ENCODE measurements at regions not wholly inside any gene's neighbourhood (a gene's known extent, or its start where the extent isn't known, plus 50 kb on each side); places are given as distances from the start of the nearest gene placed in this dataset.

- ATAC-seq (replicated peaks; ENCODE audit: extremely low read depth, poor library complexity, severe bottlenecking) = no peak
- Mint-ChIP-seq H3K27me3 (peaks cover 10% of the 10 kb centered on the region), H3K4me3 (no peak overlapping the region), H3K9me3 (peaks cover 12% of the 10 kb centered on the region), H3K36me3 (ENCODE audit: insufficient read depth) (peaks cover 2% of the 10 kb centered on the region), H3K4me1 (no peaks in the 10 kb centered on the region), H3K27ac (ENCODE audit: low read depth) (no peak overlapping the region)
- no peak for DNase-seq (ENCODE audit: low spot score in 2 of 2)
These were observed 201.2 kb upstream of the MTNR1B start for GRCh38 chr11:92768121-92768840.

DNA sequence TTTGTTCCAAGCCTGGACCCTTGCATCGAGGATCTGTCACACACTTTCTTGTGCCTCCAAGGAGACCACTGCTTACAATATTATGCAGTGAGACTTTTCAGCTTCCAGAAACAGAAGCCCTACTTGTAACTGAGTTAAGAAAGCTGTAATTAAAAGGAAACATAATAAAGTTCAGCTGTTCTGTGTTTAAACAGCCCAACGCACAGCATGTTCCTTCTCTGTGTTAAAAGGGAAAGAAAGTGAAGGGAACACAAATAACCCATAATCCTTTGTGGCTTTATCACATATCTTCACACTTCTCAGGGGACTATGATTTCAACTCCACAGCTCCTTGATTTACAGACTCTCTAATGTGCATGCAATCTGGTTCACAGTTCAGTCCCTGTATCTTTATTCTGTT is 200.3 kb upstream of the MTNR1B start:
- H3K4me3 Mint-ChIP-seq = no peak overlapping the region
- H3K36me3 Mint-ChIP-seq (ENCODE audit: insufficient read depth) = peaks cover 2% of the 10 kb centered on the region
- ATAC-seq (replicated peaks; ENCODE audit: extremely low read depth, poor library complexity, severe bottlenecking) (no peak), DNase-seq (ENCODE audit: low spot score in 2 of 2) (no peak)
- H3K27me3 Mint-ChIP-seq = peaks cover 10% of the 10 kb centered on the region
- no peak overlapping the region for H3K27ac Mint-ChIP-seq (ENCODE audit: low read depth)
- H3K9me3 Mint-ChIP-seq = peaks cover 12% of the 10 kb centered on the region
- no peaks in the 10 kb centered on the region for H3K4me1 Mint-ChIP-seq

DNA sequence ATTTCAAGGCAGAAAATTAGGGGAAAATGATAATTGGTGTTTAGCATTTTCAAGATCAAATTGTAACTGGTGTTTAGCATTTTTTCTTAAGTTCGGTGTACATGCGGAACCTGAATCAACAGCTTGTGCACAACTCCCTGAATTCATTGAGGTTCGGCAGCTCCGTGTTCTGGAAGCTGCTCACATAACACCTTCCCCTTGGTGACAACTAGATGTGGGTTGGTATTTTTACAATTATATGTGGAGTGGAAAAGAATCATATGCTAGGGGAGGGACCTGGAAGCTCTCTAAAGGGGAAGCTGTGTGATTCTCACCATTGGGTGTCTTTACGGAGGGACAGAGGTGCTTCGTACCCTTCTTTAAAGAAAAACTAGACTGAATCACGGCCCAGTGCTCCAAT is 199.0 kb upstream of the MTNR1B start:
- no peak for DNase-seq (ENCODE audit: low spot score in 2 of 2)
- no peaks in the 10 kb centered on the region for H3K4me1 Mint-ChIP-seq
- no peaks in the 10 kb centered on the region for H3K36me3 Mint-ChIP-seq (ENCODE audit: insufficient read depth)
- H3K27me3 Mint-ChIP-seq = peaks cover 10% of the 10 kb centered on the region
- H3K9me3 Mint-ChIP-seq = peaks cover 12% of the 10 kb centered on the region
- no peak overlapping the region for H3K4me3 Mint-ChIP-seq
- H3K27ac Mint-ChIP-seq (ENCODE audit: low read depth) = no peak overlapping the region
- ATAC-seq (replicated peaks; ENCODE audit: extremely low read depth, poor library complexity, severe bottlenecking) = no peak

DNA sequence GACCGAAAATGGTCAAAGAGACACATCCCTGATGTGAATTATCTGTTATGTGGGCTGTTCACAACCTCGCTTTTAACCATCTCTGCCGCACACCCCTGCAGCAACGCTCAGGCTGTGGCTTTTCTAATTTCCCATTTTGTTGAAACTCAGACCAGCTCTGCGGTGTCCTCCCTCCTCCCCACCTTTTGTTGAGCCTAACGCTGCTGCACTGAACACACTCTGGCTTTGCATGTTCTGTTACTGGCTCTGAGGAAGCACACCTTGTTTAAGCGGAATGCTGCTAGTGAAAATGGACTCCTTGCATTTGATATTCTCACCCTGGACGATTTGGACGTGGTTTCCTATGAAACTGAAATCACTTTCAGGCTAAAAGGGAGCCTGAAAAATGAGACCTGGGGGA is 198.5 kb upstream of the MTNR1B start:
- Mint-ChIP-seq H3K4me3 (no peak overlapping the region), H3K27ac (ENCODE audit: low read depth) (no peak overlapping the region)

DNA sequence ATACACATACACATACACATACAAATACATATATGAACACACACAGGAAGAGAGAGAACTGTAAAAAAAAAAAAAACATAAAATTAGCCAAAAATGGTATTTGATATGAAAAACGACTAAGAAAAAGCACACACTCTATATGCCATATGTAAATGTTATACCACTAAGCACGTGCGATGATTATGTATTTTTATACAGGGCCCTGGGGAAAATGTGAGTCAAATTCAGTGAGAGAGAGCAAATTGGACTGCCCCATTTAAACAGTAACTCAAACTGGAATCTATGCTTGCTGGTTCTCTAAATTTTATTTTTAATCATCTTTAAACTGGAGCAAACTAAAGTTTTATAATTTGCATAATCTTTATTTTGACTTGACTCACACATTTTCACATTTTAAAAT is 197.8 kb upstream of the MTNR1B start:
- Mint-ChIP-seq H3K36me3 (ENCODE audit: insufficient read depth) (no peaks in the 10 kb centered on the region), H3K9me3 (peaks cover 12% of the 10 kb centered on the region), H3K27ac (ENCODE audit: low read depth) (no peak overlapping the region), H3K27me3 (peaks cover 10% of the 10 kb centered on the region), H3K4me1 (no peaks in the 10 kb centered on the region), H3K4me3 (no peak overlapping the region)
- DNase-seq (ENCODE audit: low spot score in 2 of 2) (no peak), ATAC-seq (replicated peaks; ENCODE audit: extremely low read depth, poor library complexity, severe bottlenecking) (no peak)

More for the DNA sequence above, 198.5 kb upstream of the MTNR1B start:
- DNase-seq (ENCODE audit: low spot score in 2 of 2) (no peak), ATAC-seq (replicated peaks; ENCODE audit: extremely low read depth, poor library complexity, severe bottlenecking) (no peak)
- H3K4me1 Mint-ChIP-seq = no peaks in the 10 kb centered on the region
- H3K36me3 Mint-ChIP-seq (ENCODE audit: insufficient read depth) = no peaks in the 10 kb centered on the region
- H3K27me3 Mint-ChIP-seq = peaks cover 10% of the 10 kb centered on the region
- peaks cover 12% of the 10 kb centered on the region for H3K9me3 Mint-ChIP-seq

- H3K4me1 Mint-ChIP-seq = no peaks in the 10 kb centered on the region
- no peak for ATAC-seq (replicated peaks; ENCODE audit: extremely low read depth, poor library complexity, severe bottlenecking)
- H3K36me3 Mint-ChIP-seq (ENCODE audit: insufficient read depth) = no peaks in the 10 kb centered on the region
- no peak overlapping the region for H3K4me3 Mint-ChIP-seq
- no peak for DNase-seq (ENCODE audit: low spot score in 2 of 2)
- no peaks in the 10 kb centered on the region for H3K9me3 Mint-ChIP-seq
- peaks cover 10% of the 10 kb centered on the region for H3K27me3 Mint-ChIP-seq
- no peak overlapping the region for H3K27ac Mint-ChIP-seq (ENCODE audit: low read depth)
These were observed 194.3 kb upstream of the MTNR1B start for GRCh38 chr11:92775003-92775676.

DNA sequence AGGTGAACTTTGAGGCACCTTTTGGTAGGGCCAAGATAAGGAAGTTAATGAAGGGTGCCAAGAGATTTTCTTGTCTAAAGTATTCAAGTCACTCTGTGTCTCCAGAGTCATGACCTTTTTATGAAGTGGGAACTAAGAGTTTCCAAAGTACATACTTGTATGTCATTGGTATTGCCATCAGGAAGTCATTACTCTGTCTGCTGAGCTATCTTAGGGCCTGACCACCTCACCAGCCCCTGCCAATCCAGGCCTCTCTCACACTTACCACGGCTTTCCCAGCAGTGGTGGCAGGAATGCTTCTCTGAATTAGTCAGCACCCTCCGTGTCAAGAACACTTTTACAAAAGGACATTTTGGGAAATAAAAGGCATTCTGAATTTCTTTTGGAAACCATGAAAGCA is 192.8 kb upstream of the MTNR1B start:
- no peak overlapping the region for H3K27ac Mint-ChIP-seq (ENCODE audit: low read depth)
- DNase-seq (ENCODE audit: low spot score in 2 of 2) (no peak), ATAC-seq (replicated peaks; ENCODE audit: extremely low read depth, poor library complexity, severe bottlenecking) (no peak)
- H3K27me3 Mint-ChIP-seq = no peaks in the 10 kb centered on the region
- H3K36me3 Mint-ChIP-seq (ENCODE audit: insufficient read depth) = no peaks in the 10 kb centered on the region
- no peaks in the 10 kb centered on the region for H3K9me3 Mint-ChIP-seq
- no peak overlapping the region for H3K4me3 Mint-ChIP-seq
- no peaks in the 10 kb centered on the region for H3K4me1 Mint-ChIP-seq

GRCh38 chr11:92779746-92780145 is 189.7 kb upstream of the MTNR1B start:
- no peak for DNase-seq (ENCODE audit: low spot score in 2 of 2)
- no peak overlapping the region for H3K27ac Mint-ChIP-seq (ENCODE audit: low read depth)
- H3K4me1 Mint-ChIP-seq = no peaks in the 10 kb centered on the region
- H3K27me3 Mint-ChIP-seq = no peaks in the 10 kb centered on the region
- ATAC-seq (replicated peaks; ENCODE audit: extremely low read depth, poor library complexity, severe bottlenecking) = no peak
- H3K4me3 Mint-ChIP-seq = no peak overlapping the region
- H3K9me3 Mint-ChIP-seq = no peaks in the 10 kb centered on the region
- no peaks in the 10 kb centered on the region for H3K36me3 Mint-ChIP-seq (ENCODE audit: insufficient read depth)

DNA sequence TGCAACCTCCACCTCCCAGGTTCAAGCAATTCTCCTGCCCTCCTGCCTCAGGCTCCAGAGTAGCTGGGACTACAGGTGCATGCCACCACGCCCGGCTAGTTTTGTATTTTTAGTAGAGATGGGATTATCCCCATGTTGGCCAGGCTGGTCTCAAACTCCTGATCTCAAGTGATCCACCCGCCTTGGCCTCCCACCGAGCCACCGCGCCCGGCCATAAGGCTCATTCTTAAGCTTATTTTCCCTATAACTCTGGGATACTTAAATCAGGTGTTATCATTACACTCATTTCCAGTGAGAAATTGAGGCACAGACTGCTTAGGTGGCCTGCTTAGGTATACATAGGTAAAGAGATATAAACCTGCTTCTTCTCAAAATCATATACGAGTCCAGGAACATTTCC is 188.3 kb upstream of the MTNR1B start:
- no peaks in the 10 kb centered on the region for H3K27me3 Mint-ChIP-seq
- H3K36me3 Mint-ChIP-seq (ENCODE audit: insufficient read depth) = no peaks in the 10 kb centered on the region
- no peak for ATAC-seq (replicated peaks; ENCODE audit: extremely low read depth, poor library complexity, severe bottlenecking)
- H3K4me3 Mint-ChIP-seq = no peak overlapping the region
- DNase-seq (ENCODE audit: low spot score in 2 of 2) = no peak
- H3K9me3 Mint-ChIP-seq = no peaks in the 10 kb centered on the region
- H3K27ac Mint-ChIP-seq (ENCODE audit: low read depth) = no peak overlapping the region
- no peaks in the 10 kb centered on the region for H3K4me1 Mint-ChIP-seq

GRCh38 chr11:92782806-92783205 is 186.6 kb upstream of the MTNR1B start:
- no peak overlapping the region for H3K4me3 Mint-ChIP-seq
- DNase-seq (ENCODE audit: low spot score in 2 of 2) = no peak

GRCh38 chr11:92784331-92784730 is 185.1 kb upstream of the MTNR1B start:
- no peak overlapping the region for H3K27ac Mint-ChIP-seq (ENCODE audit: low read depth)
- no peaks in the 10 kb centered on the region for H3K4me1 Mint-ChIP-seq
- H3K27me3 Mint-ChIP-seq = no peaks in the 10 kb centered on the region
- DNase-seq (ENCODE audit: low spot score in 2 of 2) = no peak
- no peak overlapping the region for H3K4me3 Mint-ChIP-seq
- H3K9me3 Mint-ChIP-seq = no peaks in the 10 kb centered on the region
- ATAC-seq (replicated peaks; ENCODE audit: extremely low read depth, poor library complexity, severe bottlenecking) = no peak
- H3K36me3 Mint-ChIP-seq (ENCODE audit: insufficient read depth) = no peaks in the 10 kb centered on the region

More at GRCh38 chr11:92782806-92783205, 186.6 kb upstream of the MTNR1B start:
- Mint-ChIP-seq H3K27me3 (no peaks in the 10 kb centered on the region), H3K27ac (ENCODE audit: low read depth) (no peak overlapping the region), H3K36me3 (ENCODE audit: insufficient read depth) (no peaks in the 10 kb centered on the region), H3K9me3 (no peaks in the 10 kb centered on the region), H3K4me1 (no peaks in the 10 kb centered on the region)
- no peak for ATAC-seq (replicated peaks; ENCODE audit: extremely low read depth, poor library complexity, severe bottlenecking)

GRCh38 chr11:92787638-92788037 is 181.8 kb upstream of the MTNR1B start:
- no peak overlapping the region for H3K4me3 Mint-ChIP-seq
- H3K36me3 Mint-ChIP-seq (ENCODE audit: insufficient read depth) = no peaks in the 10 kb centered on the region
- H3K27ac Mint-ChIP-seq (ENCODE audit: low read depth) = no peak overlapping the region
- no peak for DNase-seq (ENCODE audit: low spot score in 2 of 2)
- no peak for ATAC-seq (replicated peaks; ENCODE audit: extremely low read depth, poor library complexity, severe bottlenecking)
- no peaks in the 10 kb centered on the region for H3K9me3 Mint-ChIP-seq
- H3K4me1 Mint-ChIP-seq = no peaks in the 10 kb centered on the region
- H3K27me3 Mint-ChIP-seq = no peaks in the 10 kb centered on the region

- Mint-ChIP-seq H3K4me1 (no peaks in the 10 kb centered on the region), H3K27me3 (no peaks in the 10 kb centered on the region), H3K36me3 (ENCODE audit: insufficient read depth) (no peaks in the 10 kb centered on the region), H3K4me3 (no peak overlapping the region), H3K27ac (ENCODE audit: low read depth) (no peak overlapping the region), H3K9me3 (no peaks in the 10 kb centered on the region)
- ATAC-seq (replicated peaks; ENCODE audit: extremely low read depth, poor library complexity, severe bottlenecking) = no peak
- no peak for DNase-seq (ENCODE audit: low spot score in 2 of 2)
These were observed 179.7 kb upstream of the MTNR1B start for GRCh38 chr11:92789761-92790160.

All from central memory CD8-positive, alpha-beta T cell (primary cell).